ENCODE measurements at regions not wholly inside any gene's neighbourhood (a gene's known extent, or its start where the extent isn't known, plus 50 kb on each side); places are given as distances from the start of the nearest gene placed in this dataset.
"Not testable (repeated sequence)": the region's sequence is repeated elsewhere in the genome, so short reads cannot be mapped to it uniquely, and the experiment has no call there.

GRCh38 chr18:64392202-64392601 is 243.3 kb upstream of the LINC00305 start:
- no peak for DNase-seq

- no peak for DNase-seq
These were observed 235.2 kb upstream of the LINC00305 start for GRCh38 chr18:64384101-64384500.

DNA sequence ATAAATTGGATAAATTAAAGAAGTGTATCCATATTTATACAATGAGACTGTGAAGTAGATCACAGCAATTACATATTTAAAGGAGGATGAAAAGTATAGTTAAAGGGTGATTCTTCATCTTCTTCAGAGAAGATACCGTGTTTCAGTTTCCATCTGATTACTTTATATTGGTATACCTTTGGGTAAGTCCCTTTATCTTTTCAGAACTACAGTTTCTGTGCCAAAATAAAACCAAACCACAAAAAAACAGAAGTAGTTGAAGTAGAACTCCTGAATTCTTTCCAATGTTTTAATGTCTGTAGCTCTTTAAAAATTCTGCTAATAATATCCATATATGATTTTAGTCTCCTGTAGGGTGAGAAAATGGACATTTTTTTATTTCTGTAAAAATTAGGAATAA is 231.2 kb upstream of the LINC00305 start:
- no peak for DNase-seq

- no peak for DNase-seq
These were observed 230.8 kb upstream of the LINC00305 start for GRCh38 chr18:64379662-64380061.

GRCh38 chr18:64377446-64377845 is 228.6 kb upstream of the LINC00305 start:
- DNase-seq, result no peak

GRCh38 chr18:64372850-64373249 is 224.0 kb upstream of the LINC00305 start:
- DNase-seq, result no peak

DNA sequence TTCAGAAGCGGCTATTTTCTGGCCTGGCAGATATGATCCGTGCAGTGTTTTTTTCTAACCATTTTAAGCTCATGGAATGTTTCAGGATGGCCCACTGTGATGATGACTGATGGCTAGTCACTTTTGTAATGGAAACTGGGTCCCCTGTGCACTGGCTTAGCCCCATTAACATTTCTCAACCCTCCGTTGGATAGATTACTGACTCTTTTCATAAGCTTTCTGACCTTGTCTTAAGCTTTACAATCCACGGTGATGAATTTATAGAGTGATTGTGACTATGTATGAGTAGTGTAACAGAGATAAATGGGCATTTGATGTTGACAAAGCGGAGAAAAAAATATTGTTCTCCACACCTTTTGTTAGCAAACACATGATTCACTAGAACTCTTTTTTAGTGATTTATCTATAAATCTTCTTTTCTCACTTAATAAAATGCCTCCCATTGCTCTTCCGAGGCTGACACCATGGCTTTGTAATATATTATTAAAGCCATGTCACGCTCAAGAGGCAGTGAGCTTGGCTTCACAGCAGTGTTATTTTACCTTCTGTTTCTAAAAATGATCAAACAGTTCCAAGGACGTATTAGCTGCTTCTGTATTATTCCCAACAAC is 221.0 kb upstream of the LINC00305 start:
- DNase-seq, result not testable (repeated sequence)

DNA sequence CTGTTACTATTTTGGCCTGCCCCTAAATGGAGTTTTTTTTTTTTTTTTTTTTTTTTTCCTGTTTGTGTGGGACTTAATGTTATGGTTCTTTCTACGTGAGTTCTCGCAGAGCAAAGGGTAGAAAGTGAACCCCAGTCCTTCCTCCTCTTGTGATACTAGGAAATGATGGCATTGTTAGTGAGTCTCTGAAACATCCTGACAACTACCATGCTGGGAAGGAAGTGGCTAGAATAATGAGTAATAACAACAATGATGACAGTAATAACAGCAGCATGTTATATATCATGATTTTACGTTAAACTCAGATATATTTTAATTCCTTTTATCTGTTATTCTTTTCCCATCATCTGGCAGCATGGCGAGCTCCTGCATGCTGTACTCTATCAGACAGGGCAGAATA is 216.2 kb upstream of the LINC00305 start:
- DNase-seq, result no peak

- DNase-seq, result no peak
These were observed 188.8 kb upstream of the LINC00305 start for GRCh38 chr18:64337673-64338072.

GRCh38 chr18:64337018-64337417 is 188.1 kb upstream of the LINC00305 start:
- DNase-seq, result no peak

- DNase-seq, result no peak
These were observed 185.9 kb upstream of the LINC00305 start for GRCh38 chr18:64334748-64335147.

DNA sequence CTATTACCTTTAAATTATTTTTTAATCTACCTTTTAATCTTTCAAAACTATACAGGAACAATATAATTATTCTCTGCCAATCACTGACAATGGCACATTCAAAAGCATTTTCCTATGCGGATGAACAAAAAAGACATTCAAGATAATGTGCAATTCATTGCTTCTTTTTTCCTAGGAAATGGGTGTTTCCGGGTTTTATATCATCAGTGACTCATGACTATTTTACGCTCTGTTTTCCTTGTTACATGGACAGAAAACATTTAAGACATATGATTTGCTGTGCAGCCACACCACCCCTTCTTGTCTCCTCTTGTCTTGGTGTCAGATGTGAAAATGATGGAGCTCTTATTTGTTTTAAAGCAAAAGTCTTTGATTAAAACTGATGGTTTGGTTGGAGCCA is 184.7 kb upstream of the LINC00305 start:
- no peak for DNase-seq

GRCh38 chr18:64332835-64333234 is 183.9 kb upstream of the LINC00305 start:
- DNase-seq, result no peak

DNA sequence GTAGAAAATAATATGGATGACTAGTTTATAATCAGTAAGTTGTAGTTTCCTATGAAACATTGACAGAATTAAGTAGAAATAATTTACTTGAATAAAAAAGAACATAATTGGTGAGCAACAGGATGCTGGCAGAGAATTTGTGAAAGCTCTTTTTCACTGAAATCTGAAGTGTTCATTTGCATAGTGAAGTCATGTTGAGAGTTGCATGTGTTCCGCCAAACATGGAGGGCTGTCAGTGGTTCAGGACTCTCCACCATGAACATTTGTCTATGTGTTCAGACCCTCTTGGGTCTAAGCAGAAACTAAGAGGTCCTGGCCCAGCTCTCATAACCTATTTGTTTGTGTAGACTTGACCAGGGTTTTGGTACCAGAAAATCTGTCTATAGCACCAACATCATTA is 182.5 kb upstream of the LINC00305 start:
- no peak for DNase-seq

- no peak for DNase-seq
These were observed 182.0 kb upstream of the LINC00305 start for GRCh38 chr18:64330931-64331330.

- DNase-seq, result no peak
These were observed 181.3 kb upstream of the LINC00305 start for GRCh38 chr18:64330161-64330560.

GRCh38 chr18:64322189-64322588 is 173.3 kb upstream of the LINC00305 start:
- DNase-seq, result no peak

DNA sequence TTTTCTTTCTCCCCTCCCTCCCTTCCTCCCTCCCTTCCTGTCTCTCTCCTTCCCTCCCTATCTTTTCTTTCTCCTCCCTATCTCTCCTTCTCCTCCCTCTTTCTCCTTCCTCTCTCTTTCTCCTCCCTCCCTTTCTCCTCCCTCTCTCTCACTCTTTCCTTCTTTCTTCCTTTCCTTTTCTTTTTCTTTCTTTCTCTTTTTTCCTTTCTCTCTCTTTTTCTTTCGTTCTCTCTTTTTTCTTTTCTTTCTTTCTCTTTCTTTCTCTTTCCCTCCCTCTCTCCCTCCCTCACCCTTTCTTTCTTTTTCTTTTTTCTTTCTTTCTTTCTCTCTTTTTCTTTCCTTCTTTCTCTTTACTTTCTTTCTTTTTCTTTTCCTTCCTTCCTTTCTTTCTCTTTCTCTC is 169.7 kb upstream of the LINC00305 start:
- no peak for DNase-seq

DNA sequence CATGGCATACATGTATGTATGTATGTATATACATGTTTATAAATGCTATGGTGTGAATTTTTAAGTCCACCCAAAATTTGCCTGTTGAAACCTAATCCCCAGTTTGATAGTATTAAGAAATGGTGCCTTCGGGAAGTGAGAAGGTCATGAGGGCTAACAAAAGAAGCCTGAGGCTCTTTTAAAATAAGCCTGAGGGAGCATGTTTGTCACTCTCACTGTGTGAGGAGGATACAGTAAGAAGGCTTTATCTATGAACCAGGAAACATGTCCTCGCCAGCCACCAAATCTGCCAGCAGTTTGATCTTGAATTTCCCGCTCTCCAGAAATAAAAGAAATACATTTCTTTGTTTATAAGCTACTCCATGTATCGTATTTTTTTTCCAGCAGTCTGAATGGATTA is 163.0 kb upstream of the LINC00305 start:
- no peak for DNase-seq

GRCh38 chr18:64295839-64296238 is 147.0 kb upstream of the LINC00305 start:
- DNase-seq, result no peak

DNA sequence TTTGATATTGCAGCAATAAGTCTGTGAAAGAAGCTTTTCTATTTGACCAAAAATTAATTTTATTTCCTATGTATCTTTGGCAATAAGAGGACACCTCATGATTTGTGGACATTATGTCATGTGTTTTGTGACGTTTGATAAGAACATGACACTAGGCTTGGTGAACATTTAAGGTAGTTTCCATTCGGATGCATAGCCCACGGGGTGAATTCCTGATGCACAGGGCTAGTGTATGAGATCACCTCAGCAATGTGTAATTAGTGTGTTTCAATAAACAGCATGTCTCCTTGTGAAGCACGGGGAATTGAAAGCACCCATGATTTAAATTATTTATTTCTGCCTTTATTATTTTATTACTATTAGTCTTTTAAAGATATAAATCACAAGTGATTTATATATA is 146.1 kb upstream of the LINC00305 start:
- DNase-seq, result no peak

GRCh38 chr18:64288432-64288831 is 139.5 kb upstream of the LINC00305 start:
- no peak for DNase-seq

DNA sequence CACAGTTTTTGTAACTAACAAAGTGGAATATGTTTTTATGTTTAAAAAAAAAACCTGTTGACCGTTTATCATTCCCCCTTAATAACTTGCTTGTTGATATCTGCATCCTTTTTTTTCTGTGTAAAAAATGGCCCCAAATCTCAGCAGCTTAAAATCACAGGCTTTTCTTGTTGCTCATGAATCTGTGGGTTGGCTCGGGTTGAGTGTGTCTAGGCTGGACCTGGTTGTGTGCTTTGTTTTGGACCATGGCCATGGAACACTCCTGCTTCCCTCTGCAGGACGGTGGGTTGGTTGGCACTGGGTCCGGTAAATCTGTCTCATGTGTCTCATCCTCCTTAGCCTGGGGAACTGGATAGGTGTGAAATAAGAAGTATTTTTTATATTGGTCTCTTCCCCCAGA is 139.0 kb upstream of the LINC00305 start:
- DNase-seq, result no peak

DNA sequence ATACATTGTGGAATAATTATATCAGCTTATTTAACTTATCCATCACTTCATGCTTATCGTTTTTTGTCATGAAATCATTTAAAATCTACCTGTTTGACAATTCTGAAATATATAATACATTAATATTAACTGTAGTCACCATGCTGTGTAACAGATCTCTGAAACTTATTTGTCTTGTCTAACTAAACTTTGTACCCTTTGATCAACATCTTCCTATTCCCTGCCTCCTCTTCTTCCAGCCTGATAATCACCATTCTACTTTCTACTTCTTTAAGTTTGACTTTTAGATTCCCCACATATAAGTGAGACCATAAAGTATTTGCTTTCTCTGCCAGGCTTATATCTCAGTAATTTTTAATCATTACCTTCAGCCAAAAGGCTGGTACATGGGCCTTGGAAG is 134.2 kb upstream of the LINC00305 start:
- DNase-seq, result no peak

DNA sequence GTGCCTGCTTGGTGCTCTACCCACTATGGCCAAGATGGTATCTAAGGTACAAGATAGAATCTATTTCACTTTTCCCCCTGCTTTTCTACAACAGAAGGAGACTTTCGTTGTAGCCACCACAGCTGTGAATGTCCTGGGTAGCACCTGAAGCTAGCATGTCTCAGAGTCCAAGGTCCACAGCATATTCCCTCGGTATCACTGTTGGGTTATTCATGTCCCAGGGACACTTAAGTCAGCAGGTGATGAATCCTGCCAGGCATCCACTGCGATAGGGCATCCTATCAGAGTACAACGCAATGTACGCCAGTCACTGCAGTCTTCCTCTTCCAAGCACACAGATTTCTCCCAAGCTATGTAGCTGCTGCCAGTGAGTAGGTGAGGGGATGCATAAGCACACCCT is 129.1 kb upstream of the LINC00305 start:
- DNase-seq, result no peak

Data from KG1 (cell line).